ENCODE measurements at regions not wholly inside any gene's neighbourhood (a gene's known extent, or its start where the extent isn't known, plus 50 kb on each side); places are given as distances from the start of the nearest gene placed in this dataset.
"Not testable (repeated sequence)": the region's sequence is repeated elsewhere in the genome, so short reads cannot be mapped to it uniquely, and the experiment has no call there.

- TF ChIP-seq CTCF, POLR2A (IDR thresholded peaks at IDR 0.05): not testable (repeated sequence)
Measured at GRCh38 chr15:32535150-32535898, 57.9 kb upstream of the GOLGA8N start.

Data from tibial nerve (tissue), 3 donors.